ENCODE measurements at regions not wholly inside any gene's neighbourhood (a gene's known extent, or its start where the extent isn't known, plus 50 kb on each side); places are given as distances from the start of the nearest gene placed in this dataset.

- H3K4me1 ChIP-seq = no peaks in the 10 kb centered on the region
- no peak overlapping the region for H3K4me3 ChIP-seq
- H3K27me3 ChIP-seq = no peaks in the 10 kb centered on the region
- intact Hi-C loops (cut with DNase I; ENCODE audit: low total_unique reads) = no loop called here
- no peak overlapping the region for H3K27ac ChIP-seq
- DNase-seq (ENCODE audit: low spot score in 2 of 2) = no peak
- H3K36me3 ChIP-seq = no peaks in the 10 kb centered on the region
- TF ChIP-seq POLR2A (IDR thresholded peaks at IDR 0.05) (no peak), CTCF (IDR thresholded peaks at IDR 0.05) (no peak), POLR2AphosphoS5 (IDR thresholded peaks at IDR 0.05) (no peak)
- H3K9me3 ChIP-seq = no peaks in the 10 kb centered on the region
Measured at GRCh38 chr15:98025237-98025636, 64.7 kb downstream of the ARRDC4 start.

GRCh38 chr15:98034731-98035130 is 74.2 kb downstream of the ARRDC4 start:
- Histone ChIP-seq H3K9me3 (no peaks in the 10 kb centered on the region), H3K4me3 (no peak overlapping the region), H3K27ac (no peak overlapping the region), H3K36me3 (no peaks in the 10 kb centered on the region), H3K4me1 (no peaks in the 10 kb centered on the region), H3K27me3 (no peaks in the 10 kb centered on the region)
- intact Hi-C loops (cut with DNase I; ENCODE audit: low total_unique reads) = no loop called here
- no peak for DNase-seq (ENCODE audit: low spot score in 2 of 2)
- TF ChIP-seq POLR2AphosphoS5 (IDR thresholded peaks at IDR 0.05) = no peak
- TF ChIP-seq POLR2A (IDR thresholded peaks at IDR 0.05) = no peak
- no peak for TF ChIP-seq CTCF (IDR thresholded peaks at IDR 0.05)

- no peak for TF ChIP-seq CTCF (IDR thresholded peaks at IDR 0.05)
- no peak for TF ChIP-seq POLR2AphosphoS5 (IDR thresholded peaks at IDR 0.05)
- TF ChIP-seq POLR2A (IDR thresholded peaks at IDR 0.05) = no peak
- Histone ChIP-seq H3K4me3 (no peak overlapping the region), H3K27ac (no peak overlapping the region), H3K4me1 (no peaks in the 10 kb centered on the region), H3K9me3 (no peaks in the 10 kb centered on the region), H3K36me3 (no peaks in the 10 kb centered on the region), H3K27me3 (no peaks in the 10 kb centered on the region)
- DNase-seq (ENCODE audit: low spot score in 2 of 2) = no peak
- intact Hi-C loops (cut with DNase I; ENCODE audit: low total_unique reads) = no loop called here
Measured at GRCh38 chr15:98035134-98035533, 74.6 kb downstream of the ARRDC4 start.

GRCh38 chr15:98035577-98036010 is 75.1 kb downstream of the ARRDC4 start:
- H3K9me3 ChIP-seq = no peaks in the 10 kb centered on the region
- no peaks in the 10 kb centered on the region for H3K4me1 ChIP-seq
- H3K4me3 ChIP-seq = no peak overlapping the region
- DNase-seq (ENCODE audit: low spot score in 2 of 2) = no peak
- TF ChIP-seq CTCF (IDR thresholded peaks at IDR 0.05) = no peak
- no peak for TF ChIP-seq POLR2A (IDR thresholded peaks at IDR 0.05)
- TF ChIP-seq POLR2AphosphoS5 (IDR thresholded peaks at IDR 0.05) = no peak
- intact Hi-C loops (cut with DNase I; ENCODE audit: low total_unique reads) = no loop called here
- H3K27me3 ChIP-seq = no peaks in the 10 kb centered on the region
- H3K27ac ChIP-seq = no peak overlapping the region
- H3K36me3 ChIP-seq = no peaks in the 10 kb centered on the region

GRCh38 chr15:98039596-98039995 is 79.1 kb downstream of the ARRDC4 start:
- Histone ChIP-seq H3K36me3 (no peaks in the 10 kb centered on the region), H3K27ac (no peak overlapping the region), H3K4me1 (no peaks in the 10 kb centered on the region), H3K4me3 (no peak overlapping the region), H3K9me3 (no peaks in the 10 kb centered on the region), H3K27me3 (no peaks in the 10 kb centered on the region)
- DNase-seq (ENCODE audit: low spot score in 2 of 2) = no peak
- no peak for TF ChIP-seq POLR2A (IDR thresholded peaks at IDR 0.05)
- no peak for TF ChIP-seq POLR2AphosphoS5 (IDR thresholded peaks at IDR 0.05)
- TF ChIP-seq CTCF (IDR thresholded peaks at IDR 0.05) = no peak
- intact Hi-C loops (cut with DNase I; ENCODE audit: low total_unique reads) = no loop called here
